Body of pancreas (tissue), 4 donors: ENCODE measurements at regions not wholly inside any gene's neighbourhood (a gene's known extent, or its start where the extent isn't known, plus 50 kb on each side); places are given as distances from the start of the nearest gene placed in this dataset.

Experiments used
- POLR2A ChIP-seq, 3 donors: fragments of 450-650 bp; IDR thresholded peaks; one replicate each; pipeline ENCODE4 v1.6.1; 2016; ENCODE audit warnings: antibody characterized with exemption in 3 of 3, mild to moderate bottlenecking in 2 of 3
- TF ChIP-seq, protein P1 (sequence below), 7 experiments: fragments of 450-650 bp in 4 of 7; fragments of 200-600 bp in 3 of 7; sonication (generic) in 3 of 7; IDR thresholded peaks; one replicate each; pipeline ENCODE4 v1.5.1; 2016 to 2019; ENCODE audit warnings: antibody characterized with exemption in 7 of 7

DNA sequence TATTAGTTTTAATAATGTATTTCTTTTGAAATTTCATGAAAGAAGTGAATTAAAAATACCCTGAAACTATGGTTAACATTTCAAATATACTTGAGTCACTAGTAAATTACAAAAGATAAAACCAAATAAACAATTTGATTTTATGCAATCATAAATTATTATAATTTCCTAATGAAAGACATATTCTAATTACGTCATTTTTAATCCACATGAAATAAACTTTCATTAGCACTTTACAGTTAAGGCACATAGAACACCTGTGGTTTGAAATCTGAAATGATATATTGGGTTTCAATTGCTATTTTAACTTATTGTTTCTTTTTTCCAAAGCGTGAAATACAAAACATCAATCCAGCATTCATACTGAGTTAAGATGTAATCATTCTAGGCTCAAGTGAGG lies 1492.5 kb upstream of the PABPC4L start:
- no peak for TF ChIP-seq POLR2A (IDR thresholded peaks at IDR 0.05)
- TF ChIP-seq, protein P1, sequence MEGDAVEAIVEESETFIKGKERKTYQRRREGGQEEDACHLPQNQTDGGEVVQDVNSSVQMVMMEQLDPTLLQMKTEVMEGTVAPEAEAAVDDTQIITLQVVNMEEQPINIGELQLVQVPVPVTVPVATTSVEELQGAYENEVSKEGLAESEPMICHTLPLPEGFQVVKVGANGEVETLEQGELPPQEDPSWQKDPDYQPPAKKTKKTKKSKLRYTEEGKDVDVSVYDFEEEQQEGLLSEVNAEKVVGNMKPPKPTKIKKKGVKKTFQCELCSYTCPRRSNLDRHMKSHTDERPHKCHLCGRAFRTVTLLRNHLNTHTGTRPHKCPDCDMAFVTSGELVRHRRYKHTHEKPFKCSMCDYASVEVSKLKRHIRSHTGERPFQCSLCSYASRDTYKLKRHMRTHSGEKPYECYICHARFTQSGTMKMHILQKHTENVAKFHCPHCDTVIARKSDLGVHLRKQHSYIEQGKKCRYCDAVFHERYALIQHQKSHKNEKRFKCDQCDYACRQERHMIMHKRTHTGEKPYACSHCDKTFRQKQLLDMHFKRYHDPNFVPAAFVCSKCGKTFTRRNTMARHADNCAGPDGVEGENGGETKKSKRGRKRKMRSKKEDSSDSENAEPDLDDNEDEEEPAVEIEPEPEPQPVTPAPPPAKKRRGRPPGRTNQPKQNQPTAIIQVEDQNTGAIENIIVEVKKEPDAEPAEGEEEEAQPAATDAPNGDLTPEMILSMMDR (IDR thresholded peaks at IDR 0.05) = no peak
